H9 (cell line): ENCODE measurements at regions not wholly inside any gene's neighbourhood (a gene's known extent, or its start where the extent isn't known, plus 50 kb on each side); places are given as distances from the start of the nearest gene placed in this dataset.

Experiments
- DNase-seq: peaks from one replicate; pipeline ENCODE4 v3.0.0-alpha.2; 2017
- H2AFZ ChIP-seq: one replicate; pipeline ENCODE4 v1.6.1; 2013; ENCODE audit warnings: mild to moderate bottlenecking, low read length, control low read depth, moderate library complexity
- H2AK5ac ChIP-seq: 2 replicates; pipeline ENCODE4 v1.6.1; 2013; ENCODE audit warnings: low read length, control low read depth, mixed read lengths; ENCODE audit not compliant: insufficient read length
- H2BK120ac ChIP-seq: one replicate; pipeline ENCODE4 v1.6.1; 2013; ENCODE audit warnings: low read depth, mild to moderate bottlenecking, low read length, control low read depth, inconsistent platforms; ENCODE audit not compliant: poor library complexity, severe bottlenecking
- H2BK12ac ChIP-seq: 2 replicates; pipeline ENCODE4 v1.6.1; 2013; ENCODE audit warnings: low read length, control low read depth, mixed read lengths, low read depth; ENCODE audit not compliant: insufficient read length
- H2BK15ac ChIP-seq: 2 replicates; pipeline ENCODE4 v1.6.1; 2013; ENCODE audit warnings: low read depth, low read length, control low read depth
- H2BK20ac ChIP-seq: one replicate; pipeline ENCODE4 v1.6.1; 2013; ENCODE audit warnings: low read depth, mild to moderate bottlenecking, low read length, control low read depth, inconsistent platforms; ENCODE audit not compliant: poor library complexity, severe bottlenecking
- H2BK5ac ChIP-seq: 2 replicates; pipeline ENCODE4 v1.6.1; 2013; ENCODE audit warnings: low read length, control low read depth, mixed read lengths; ENCODE audit not compliant: insufficient read length
- H3K14ac ChIP-seq: 2 replicates; pipeline ENCODE4 v1.6.1; 2013; ENCODE audit warnings: low read length, control low read depth; ENCODE audit not compliant: insufficient read depth
- H3K18ac ChIP-seq: 2 replicates; pipeline ENCODE4 v1.6.1; 2013; ENCODE audit warnings: low read depth, mild to moderate bottlenecking, mixed read lengths, low read length, control low read depth; ENCODE audit not compliant: insufficient read length
- H3K23ac ChIP-seq: 2 replicates; pipeline ENCODE4 v1.6.1; 2013; ENCODE audit warnings: low read length, control low read depth, mixed read lengths, low read depth; ENCODE audit not compliant: insufficient read length
- H3K23me2 ChIP-seq: 2 replicates; pipeline ENCODE4 v1.6.1; 2013; ENCODE audit warnings: low read depth, mild to moderate bottlenecking, mixed read lengths, low read length, control low read depth; ENCODE audit not compliant: insufficient read length, poor library complexity, severe bottlenecking
- H3K27ac ChIP-seq: 2 replicates; pipeline ENCODE4 v1.5.1; 2013; ENCODE audit warnings: low read length, control low read depth, mixed read lengths, low read depth; ENCODE audit not compliant: insufficient read length
- H3K27me3 ChIP-seq: 2 replicates; pipeline ENCODE4 v1.6.1; 2013; ENCODE audit warnings: low read length, control low read depth, inconsistent platforms; ENCODE audit not compliant: insufficient read depth
- H3K4ac ChIP-seq: 2 replicates; pipeline ENCODE4 v1.6.1; 2013; ENCODE audit warnings: low read depth, mild to moderate bottlenecking, control low read depth, inconsistent platforms, low read length, moderate library complexity
- H3K4me1 ChIP-seq: 2 replicates; pipeline ENCODE4 v1.6.1; 2013; ENCODE audit warnings: low read length, control low read depth, inconsistent platforms; ENCODE audit not compliant: insufficient read depth
- H3K4me2 ChIP-seq: 2 replicates; pipeline ENCODE4 v1.6.1; 2013; ENCODE audit warnings: low read length, control low read depth, mixed read lengths; ENCODE audit not compliant: insufficient read length, insufficient read depth
- H3K56ac ChIP-seq: 2 replicates; pipeline ENCODE4 v1.6.1; 2013; ENCODE audit warnings: low read depth, mild to moderate bottlenecking, mixed read lengths, low read length, control low read depth; ENCODE audit not compliant: insufficient read length
- H3K79me1 ChIP-seq: 2 replicates; pipeline ENCODE4 v1.6.1; 2013; ENCODE audit warnings: low read depth, mild to moderate bottlenecking, moderate library complexity, low read length, control low read depth, inconsistent platforms; ENCODE audit not compliant: insufficient read depth, poor library complexity, severe bottlenecking
- H3K79me2 ChIP-seq: 2 replicates; pipeline ENCODE4 v1.6.1; 2013; ENCODE audit warnings: low read length, control low read depth, inconsistent platforms; ENCODE audit not compliant: insufficient read depth
- H3K9ac ChIP-seq: 2 replicates; pipeline ENCODE4 v1.6.1; 2013; ENCODE audit warnings: low read length, control low read depth, mixed read lengths; ENCODE audit not compliant: insufficient read length; ENCODE audit errors: extremely low read depth
- H3K9me3 ChIP-seq: one replicate; pipeline ENCODE4 v1.6.1; 2013; ENCODE audit warnings: low read depth, low read length, inconsistent platforms; ENCODE audit not compliant: control insufficient read depth
- H3T11ph ChIP-seq: one replicate; pipeline ENCODE4 v1.6.1; 2013; ENCODE audit warnings: mild to moderate bottlenecking, low read length, control low read depth, inconsistent platforms
- H4K20me1 ChIP-seq: one replicate; pipeline ENCODE4 v1.6.1; 2013; ENCODE audit not compliant: control insufficient read depth, insufficient read length, insufficient read depth
- H4K5ac ChIP-seq: 2 replicates; pipeline ENCODE4 v1.6.1; 2013; ENCODE audit warnings: low read depth, mild to moderate bottlenecking, mixed read lengths, low read length, control low read depth; ENCODE audit not compliant: insufficient read length
- H4K8ac ChIP-seq: replicated peaks from 2 replicates; pipeline ENCODE4 v1.6.1; 2013; ENCODE audit warnings: low read length, control low read depth, mixed read lengths, low read depth; ENCODE audit not compliant: insufficient read length
- H4K91ac ChIP-seq: 2 replicates; pipeline ENCODE4 v1.6.1; 2013; ENCODE audit warnings: low read depth, mild to moderate bottlenecking, moderate library complexity, mixed read lengths, low read length, control low read depth; ENCODE audit not compliant: insufficient read length
- H3K27ac Mint-ChIP-seq, 3 experiments: 2 replicates in 2 of 3; 3 replicates in 1 of 3; pipeline ENCODE4 v1.8.0; 2020 to 2021; ENCODE audit warnings: mixed read lengths in 3 of 3, mild to moderate bottlenecking in 1 of 3, moderate library complexity in 1 of 3
- H3K27me3 Mint-ChIP-seq: 2 replicates; pipeline ENCODE4 v1.8.0; 2021; ENCODE audit warnings: low read depth, mild to moderate bottlenecking, moderate library complexity, mixed read lengths
- H3K36me3 Mint-ChIP-seq, 3 experiments: 2 replicates in 2 of 3; 3 replicates in 1 of 3; pipeline ENCODE4 v1.8.0; 2020 to 2021; ENCODE audit warnings: low read depth in 3 of 3, mixed read lengths in 3 of 3; ENCODE audit not compliant: insufficient read depth in 1 of 3
- H3K4me1 Mint-ChIP-seq, 2 experiments: 2 replicates each; pipeline ENCODE4 v1.8.0; 2020; ENCODE audit warnings: mixed read lengths in 2 of 2
- H3K4me3 Mint-ChIP-seq, 2 experiments: 2 replicates in 1 of 2; 3 replicates in 1 of 2; pipeline ENCODE4 v1.8.0; 2020 to 2021; ENCODE audit warnings: mild to moderate bottlenecking in 2 of 2, mixed read lengths in 2 of 2, moderate library complexity in 1 of 2
- H3K9me3 Mint-ChIP-seq, 2 experiments: 2 replicates in 1 of 2; 3 replicates in 1 of 2; pipeline ENCODE4 v1.8.0; 2020; ENCODE audit warnings: mild to moderate bottlenecking in 2 of 2, mixed read lengths in 2 of 2, moderate library complexity in 1 of 2
- WGBS: extraction: QIAGEN DNeasy Blood & Tissue Kit; methylation state at CpG from one replicate; pipeline ENCODE4 v1.1.7; 2013; ENCODE audit warnings: missing lambda C conversion rate, low lambda C conversion rate, mixed read lengths; ENCODE audit not compliant: insufficient read length; ENCODE audit errors: extremely low coverage; 5-methylcytosine and 5-hydroxymethylcytosine counted together
- TF ChIP-seq, protein P1 (sequence below): fragments of 200-600 bp; sonication (generic); conservative IDR thresholded peaks from 3 replicates; pipeline ENCODE4 v1.8.0; 2021; ENCODE audit warnings: antibody characterized with exemption, mild to moderate bottlenecking

DNA sequence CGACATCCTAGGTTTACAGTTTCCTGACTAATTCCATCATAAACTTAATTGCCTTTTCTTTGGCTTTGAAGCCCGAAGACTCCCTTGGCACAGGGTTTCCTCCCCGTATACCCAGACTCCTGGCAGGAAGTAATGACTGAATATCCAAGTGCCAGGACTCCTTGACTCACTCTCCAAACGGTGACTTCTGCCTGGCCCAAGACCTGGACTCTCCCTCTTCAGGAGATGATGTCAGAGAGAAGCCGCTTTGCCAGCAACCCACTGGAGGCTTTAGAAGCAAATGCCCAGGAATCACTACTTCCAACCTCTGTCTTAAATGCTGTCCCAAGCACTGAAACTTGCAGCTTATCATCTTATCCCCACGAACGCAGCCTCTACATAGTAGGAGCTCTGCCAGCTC is 146.5 kb downstream of the RGS9 start:
- no peak for DNase-seq
- no CpG with 5 or more reads among the region's 7 CpGs for WGBS

More for the DNA sequence above, 146.5 kb downstream of the RGS9 start:
- H3K4me1 ChIP-seq = peaks cover 2% of the 10 kb centered on the region; the same call in 1 of the 2 replicates
- no peaks in the 10 kb centered on the region for H3K9me3 ChIP-seq
- no peak overlapping the region for H2AFZ ChIP-seq
- H2BK12ac ChIP-seq = no peak overlapping the region
- no peak overlapping the region for H3K4me3 Mint-ChIP-seq
- no peak overlapping the region for H2BK15ac ChIP-seq
- peaks cover 0 to 3% of the 10 kb centered on the region in 2 experiments; a peak in 2 of 5 replicates for H3K9me3 Mint-ChIP-seq
- H3K56ac ChIP-seq = no peak overlapping the region
- H3K4me1 Mint-ChIP-seq = peaks cover 0 to 4% of the 10 kb centered on the region in 2 experiments; a peak in 2 of 4 replicates
- TF ChIP-seq, protein P1, sequence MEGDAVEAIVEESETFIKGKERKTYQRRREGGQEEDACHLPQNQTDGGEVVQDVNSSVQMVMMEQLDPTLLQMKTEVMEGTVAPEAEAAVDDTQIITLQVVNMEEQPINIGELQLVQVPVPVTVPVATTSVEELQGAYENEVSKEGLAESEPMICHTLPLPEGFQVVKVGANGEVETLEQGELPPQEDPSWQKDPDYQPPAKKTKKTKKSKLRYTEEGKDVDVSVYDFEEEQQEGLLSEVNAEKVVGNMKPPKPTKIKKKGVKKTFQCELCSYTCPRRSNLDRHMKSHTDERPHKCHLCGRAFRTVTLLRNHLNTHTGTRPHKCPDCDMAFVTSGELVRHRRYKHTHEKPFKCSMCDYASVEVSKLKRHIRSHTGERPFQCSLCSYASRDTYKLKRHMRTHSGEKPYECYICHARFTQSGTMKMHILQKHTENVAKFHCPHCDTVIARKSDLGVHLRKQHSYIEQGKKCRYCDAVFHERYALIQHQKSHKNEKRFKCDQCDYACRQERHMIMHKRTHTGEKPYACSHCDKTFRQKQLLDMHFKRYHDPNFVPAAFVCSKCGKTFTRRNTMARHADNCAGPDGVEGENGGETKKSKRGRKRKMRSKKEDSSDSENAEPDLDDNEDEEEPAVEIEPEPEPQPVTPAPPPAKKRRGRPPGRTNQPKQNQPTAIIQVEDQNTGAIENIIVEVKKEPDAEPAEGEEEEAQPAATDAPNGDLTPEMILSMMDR = no peak
- H4K5ac ChIP-seq = no peak overlapping the region
- no peak overlapping the region for H3T11ph ChIP-seq
- H3K79me1 ChIP-seq = no peaks in the 10 kb centered on the region
- H2BK120ac ChIP-seq = no peak overlapping the region
- H2BK5ac ChIP-seq = no peak overlapping the region
- no peaks in the 10 kb centered on the region for H3K23me2 ChIP-seq
- no peak overlapping the region for H3K23ac ChIP-seq
- H3K4ac ChIP-seq = no peak overlapping the region
- peaks cover 3% of the 10 kb centered on the region; the same call in 1 of the 2 replicates for H3K27me3 Mint-ChIP-seq
- no peak overlapping the region for H3K4me2 ChIP-seq
- no peak overlapping the region for H4K8ac ChIP-seq
- no peaks in the 10 kb centered on the region for H4K20me1 ChIP-seq
- H3K27me3 ChIP-seq = no peaks in the 10 kb centered on the region; the same call in 1 of the 2 replicates
- H4K91ac ChIP-seq = no peak overlapping the region
- no peak overlapping the region for H3K14ac ChIP-seq
- no peak overlapping the region for H2AK5ac ChIP-seq
- no peak overlapping the region for H3K27ac ChIP-seq
- no peaks in the 10 kb centered on the region for H3K79me2 ChIP-seq
- H3K9ac ChIP-seq = no peak overlapping the region
- H3K36me3 Mint-ChIP-seq = peaks cover 0 to 10% (median 0%) of the 10 kb centered on the region in 3 experiments; a peak in 2 of 7 replicates
- no peak overlapping the region for H3K27ac Mint-ChIP-seq
- H2BK20ac ChIP-seq = no peak overlapping the region
- H3K18ac ChIP-seq = no peak overlapping the region
